ENCODE measurements at regions not wholly inside any gene's neighbourhood (a gene's known extent, or its start where the extent isn't known, plus 50 kb on each side); places are given as distances from the start of the nearest gene placed in this dataset.
"Not testable (repeated sequence)": the region's sequence is repeated elsewhere in the genome, so short reads cannot be mapped to it uniquely, and the experiment has no call there.

DNA sequence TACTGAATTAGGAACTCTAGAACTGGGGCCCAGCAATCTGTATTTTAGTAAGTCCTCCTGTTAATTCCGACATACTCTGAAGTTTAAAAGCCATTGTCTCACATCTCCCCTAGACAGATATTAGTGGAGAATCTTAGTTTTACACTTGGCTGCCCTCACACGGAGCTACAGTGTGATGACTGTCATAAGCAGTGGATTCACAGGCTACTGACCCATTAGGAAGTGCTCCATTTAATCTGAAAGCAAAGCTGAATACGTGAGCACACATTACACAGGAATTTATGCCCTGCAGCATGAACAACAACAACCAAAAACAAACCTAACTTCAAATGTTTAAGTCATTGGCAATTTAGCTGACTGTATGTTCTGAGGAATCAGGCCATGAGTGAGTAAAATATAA is 416.4 kb upstream of the ANKRD20A1 start:
- TF ChIP-seq, protein P1, sequence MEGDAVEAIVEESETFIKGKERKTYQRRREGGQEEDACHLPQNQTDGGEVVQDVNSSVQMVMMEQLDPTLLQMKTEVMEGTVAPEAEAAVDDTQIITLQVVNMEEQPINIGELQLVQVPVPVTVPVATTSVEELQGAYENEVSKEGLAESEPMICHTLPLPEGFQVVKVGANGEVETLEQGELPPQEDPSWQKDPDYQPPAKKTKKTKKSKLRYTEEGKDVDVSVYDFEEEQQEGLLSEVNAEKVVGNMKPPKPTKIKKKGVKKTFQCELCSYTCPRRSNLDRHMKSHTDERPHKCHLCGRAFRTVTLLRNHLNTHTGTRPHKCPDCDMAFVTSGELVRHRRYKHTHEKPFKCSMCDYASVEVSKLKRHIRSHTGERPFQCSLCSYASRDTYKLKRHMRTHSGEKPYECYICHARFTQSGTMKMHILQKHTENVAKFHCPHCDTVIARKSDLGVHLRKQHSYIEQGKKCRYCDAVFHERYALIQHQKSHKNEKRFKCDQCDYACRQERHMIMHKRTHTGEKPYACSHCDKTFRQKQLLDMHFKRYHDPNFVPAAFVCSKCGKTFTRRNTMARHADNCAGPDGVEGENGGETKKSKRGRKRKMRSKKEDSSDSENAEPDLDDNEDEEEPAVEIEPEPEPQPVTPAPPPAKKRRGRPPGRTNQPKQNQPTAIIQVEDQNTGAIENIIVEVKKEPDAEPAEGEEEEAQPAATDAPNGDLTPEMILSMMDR (IDR thresholded peaks at IDR 0.05; ENCODE audit: insufficient read depth, low read length), result not testable (repeated sequence)
- TF ChIP-seq, protein P2, sequence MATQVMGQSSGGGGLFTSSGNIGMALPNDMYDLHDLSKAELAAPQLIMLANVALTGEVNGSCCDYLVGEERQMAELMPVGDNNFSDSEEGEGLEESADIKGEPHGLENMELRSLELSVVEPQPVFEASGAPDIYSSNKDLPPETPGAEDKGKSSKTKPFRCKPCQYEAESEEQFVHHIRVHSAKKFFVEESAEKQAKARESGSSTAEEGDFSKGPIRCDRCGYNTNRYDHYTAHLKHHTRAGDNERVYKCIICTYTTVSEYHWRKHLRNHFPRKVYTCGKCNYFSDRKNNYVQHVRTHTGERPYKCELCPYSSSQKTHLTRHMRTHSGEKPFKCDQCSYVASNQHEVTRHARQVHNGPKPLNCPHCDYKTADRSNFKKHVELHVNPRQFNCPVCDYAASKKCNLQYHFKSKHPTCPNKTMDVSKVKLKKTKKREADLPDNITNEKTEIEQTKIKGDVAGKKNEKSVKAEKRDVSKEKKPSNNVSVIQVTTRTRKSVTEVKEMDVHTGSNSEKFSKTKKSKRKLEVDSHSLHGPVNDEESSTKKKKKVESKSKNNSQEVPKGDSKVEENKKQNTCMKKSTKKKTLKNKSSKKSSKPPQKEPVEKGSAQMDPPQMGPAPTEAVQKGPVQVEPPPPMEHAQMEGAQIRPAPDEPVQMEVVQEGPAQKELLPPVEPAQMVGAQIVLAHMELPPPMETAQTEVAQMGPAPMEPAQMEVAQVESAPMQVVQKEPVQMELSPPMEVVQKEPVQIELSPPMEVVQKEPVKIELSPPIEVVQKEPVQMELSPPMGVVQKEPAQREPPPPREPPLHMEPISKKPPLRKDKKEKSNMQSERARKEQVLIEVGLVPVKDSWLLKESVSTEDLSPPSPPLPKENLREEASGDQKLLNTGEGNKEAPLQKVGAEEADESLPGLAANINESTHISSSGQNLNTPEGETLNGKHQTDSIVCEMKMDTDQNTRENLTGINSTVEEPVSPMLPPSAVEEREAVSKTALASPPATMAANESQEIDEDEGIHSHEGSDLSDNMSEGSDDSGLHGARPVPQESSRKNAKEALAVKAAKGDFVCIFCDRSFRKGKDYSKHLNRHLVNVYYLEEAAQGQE (IDR thresholded peaks at IDR 0.05; ENCODE audit: insufficient replicate concordance, low read depth), result not testable (repeated sequence)

All from HL-60 (cell line).